ENCODE measurements at regions not wholly inside any gene's neighbourhood (a gene's known extent, or its start where the extent isn't known, plus 50 kb on each side); places are given as distances from the start of the nearest gene placed in this dataset.

DNA sequence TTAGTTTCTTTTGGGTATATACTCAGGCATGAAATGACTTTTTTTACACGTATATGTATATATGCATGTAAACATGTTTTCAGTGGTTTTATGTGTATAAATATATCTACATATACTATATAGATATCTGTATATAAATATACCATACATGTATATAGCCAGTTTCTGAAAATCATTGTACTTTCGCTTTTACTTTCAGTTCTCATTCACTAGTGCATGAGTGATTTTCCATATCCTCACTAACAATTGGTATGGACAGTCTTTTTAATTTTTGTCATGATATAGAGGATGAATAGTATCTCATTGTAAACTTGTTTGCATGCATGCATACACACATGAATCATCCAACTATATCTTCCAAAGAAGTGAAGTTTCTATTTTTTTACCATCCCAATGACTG lies 877.1 kb upstream of the CDH8 start:
- no peak overlapping the region for H3K4me3 ChIP-seq (replicated peaks in 1 of 3)
- no peak overlapping the region for H3K27ac ChIP-seq
- no peaks in the 10 kb centered on the region for H3K36me3 ChIP-seq
- no peaks in the 10 kb centered on the region for H3K27me3 ChIP-seq
- DNase-seq = no peak
- 94 to 95% methylated on average over 2 of the region's 2 CpGs for WGBS, 2 donors
- no peak for TF ChIP-seq CTCF (IDR thresholded peaks at IDR 0.05)
- no peak for TF ChIP-seq POLR2A (IDR thresholded peaks at IDR 0.05)
- H3K9me3 ChIP-seq = no peaks in the 10 kb centered on the region
- H3K4me1 ChIP-seq = no peaks in the 10 kb centered on the region
- intact Hi-C loops (cut with DNase I) = no loop called here

GRCh38 chr16:62909597-62909996 lies 873.4 kb upstream of the CDH8 start:
- no peak for DNase-seq
- Histone ChIP-seq H3K4me3 (replicated peaks in 1 of 3) (no peak overlapping the region), H3K27ac (no peak overlapping the region), H3K36me3 (no peaks in the 10 kb centered on the region), H3K9me3 (no peaks in the 10 kb centered on the region), H3K4me1 (no peaks in the 10 kb centered on the region), H3K27me3 (no peaks in the 10 kb centered on the region)
- intact Hi-C loops (cut with DNase I) = no loop called here
- 78 to 82% methylated on average over 3 of the region's 3 CpGs for WGBS, 2 donors
- TF ChIP-seq CTCF (IDR thresholded peaks at IDR 0.05) (no peak), POLR2A (IDR thresholded peaks at IDR 0.05) (no peak)

- no peaks in the 10 kb centered on the region for H3K36me3 ChIP-seq
- DNase-seq = no peak
- H3K4me3 ChIP-seq (replicated peaks in 1 of 3) = no peak overlapping the region
- intact Hi-C loops (cut with DNase I) = no loop called here
- no peak overlapping the region for H3K27ac ChIP-seq
- no peak for TF ChIP-seq POLR2A (IDR thresholded peaks at IDR 0.05)
- TF ChIP-seq CTCF (IDR thresholded peaks at IDR 0.05) = no peak
- 97 to 100% methylated on average over 1 of the region's 1 CpG for WGBS, 2 donors
- H3K27me3 ChIP-seq = no peaks in the 10 kb centered on the region
- no peaks in the 10 kb centered on the region for H3K9me3 ChIP-seq
- H3K4me1 ChIP-seq = no peaks in the 10 kb centered on the region
Observed at GRCh38 chr16:62907562-62907961, 871.3 kb upstream of the CDH8 start.

DNA sequence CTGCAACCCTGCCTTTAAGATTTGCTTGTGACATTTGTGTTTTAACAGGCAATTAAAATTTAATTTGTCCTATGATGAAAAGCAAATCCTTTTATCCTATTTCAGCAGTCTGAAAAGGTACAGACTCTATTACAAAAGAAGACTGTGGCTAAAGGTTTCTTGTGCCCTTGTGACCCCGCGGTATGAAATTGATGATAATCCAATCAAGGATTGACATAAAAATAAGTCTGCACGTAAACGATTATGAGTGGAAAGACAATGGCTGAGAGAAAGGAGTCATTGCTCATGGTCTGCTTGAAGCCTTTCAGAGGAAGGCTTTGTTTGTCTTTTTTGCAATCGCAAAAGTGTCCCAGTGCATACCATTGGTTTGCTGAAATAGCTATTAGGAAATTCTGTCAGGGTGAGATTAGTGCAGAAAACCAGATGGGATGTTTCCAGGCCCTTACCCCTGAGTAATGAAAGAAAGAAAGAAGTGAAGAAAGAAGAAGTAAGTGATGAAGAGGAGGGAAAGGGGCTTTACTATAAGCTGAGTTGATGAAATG lies 867.8 kb upstream of the CDH8 start:
- H3K36me3 ChIP-seq = no peaks in the 10 kb centered on the region
- intact Hi-C loops (cut with DNase I) = no loop called here
- no peaks in the 10 kb centered on the region for H3K27me3 ChIP-seq
- H3K9me3 ChIP-seq = no peaks in the 10 kb centered on the region
- DNase-seq = no peak
- no peak for TF ChIP-seq CTCF (IDR thresholded peaks at IDR 0.05)
- no peak for TF ChIP-seq POLR2A (IDR thresholded peaks at IDR 0.05)
- 67 to 68% methylated on average over 5 of the region's 5 CpGs for WGBS, 2 donors
- no peak overlapping the region for H3K4me3 ChIP-seq (replicated peaks in 1 of 3)
- H3K27ac ChIP-seq = no peak overlapping the region
- no peaks in the 10 kb centered on the region for H3K4me1 ChIP-seq

DNA sequence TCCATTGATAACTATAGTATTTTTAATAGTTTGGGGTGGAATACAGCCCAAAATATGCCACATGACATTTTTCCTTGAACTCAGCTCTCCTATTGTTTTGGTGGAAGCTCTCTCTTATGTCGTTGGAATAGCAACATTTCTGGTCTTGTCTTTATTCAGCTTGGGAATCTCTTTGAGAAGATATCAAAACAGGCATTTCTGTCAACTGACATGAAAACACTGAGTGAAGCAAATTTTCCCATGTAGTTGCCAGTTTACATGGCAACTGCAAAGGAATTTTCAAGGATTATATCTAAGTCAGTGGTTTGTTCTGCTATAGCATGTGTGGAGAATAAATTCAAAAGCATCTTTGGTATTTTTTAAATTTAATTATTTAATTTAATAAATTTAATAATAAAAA lies 863.5 kb upstream of the CDH8 start:
- no peak for DNase-seq
- intact Hi-C loops (cut with DNase I) = no loop called here
- Histone ChIP-seq H3K4me3 (replicated peaks in 1 of 3) (no peak overlapping the region), H3K27me3 (no peaks in the 10 kb centered on the region), H3K4me1 (no peaks in the 10 kb centered on the region), H3K9me3 (no peaks in the 10 kb centered on the region), H3K27ac (no peak overlapping the region), H3K36me3 (no peaks in the 10 kb centered on the region)
- WGBS, 2 donors = 81 to 86% methylated on average over 1 of the region's 1 CpG
- TF ChIP-seq POLR2A (IDR thresholded peaks at IDR 0.05) (no peak), CTCF (IDR thresholded peaks at IDR 0.05) (no peak)

All from thyroid gland (tissue), 4 donors.